HepG2 (cell line): ENCODE measurements at regions not wholly inside any gene's neighbourhood (a gene's known extent, or its start where the extent isn't known, plus 50 kb on each side); places are given as distances from the start of the nearest gene placed in this dataset.

Experiments used
- ATAC-seq: fragments of 200-7000 bp; cut with Tn5 transposase; 3 replicates; pipeline ENCODE4 v1.9.1; 2020; ENCODE audit warnings: mild to moderate bottlenecking, moderate library complexity
- BruUV-seq: library from RNA; stranded (reverse); fragments of 400-500 nt; replicated peaks from 2 replicates; lab custom pipeline; 2021; lab: Mats Ljungman, UMichigan
- CTCF ChIA-PET: fragments of 300-600 bp; formaldehyde crosslinking; extraction: SDS; loops from one replicate; lab custom pipeline; 2021; ENCODE audit warnings: low total read pairs, inconsistent platforms, low intra/inter-chr PET ratio; lab: Yijun Ruan, JAX
- POLR2A ChIA-PET: fragments of 350-600 bp; sonication (Branson Sonifier 250); formaldehyde crosslinking; loops from one replicate; lab custom pipeline; 2020; ENCODE audit warnings: antibody characterized with exemption, inconsistent platforms; lab: Yijun Ruan, JAX
- DNase-seq: peaks from one replicate; pipeline ENCODE4 v3.0.0-alpha.2; 2015; ENCODE audit warnings: low spot score
- FAIRE-seq: peaks from 3 replicates; lab custom pipeline; 2011; peaks lifted over from hg19 to GRCh38; lab: Jason Lieb, UNC
- H2AFZ ChIP-seq: one replicate; pipeline ENCODE4 v1.6.1; 2011; ENCODE audit warnings: low read length, inconsistent platforms
- H3K27ac ChIP-seq: fragments of 300-600 bp; 3 replicates; pipeline ENCODE4 v1.8.0; 2011; ENCODE audit warnings: mixed run types, mild to moderate bottlenecking, mixed read lengths, low read length, inconsistent platforms; ENCODE audit not compliant: insufficient read depth; ENCODE audit errors: extremely low read length
- H3K27me3 ChIP-seq, 2 experiments: fragments of 200-600 bp in 1 of 2; 2 replicates in 1 of 2; 3 replicates in 1 of 2; pipeline versions ENCODE4 v1.6.0 to v1.8.0; 2011; ENCODE audit warnings: low read length in 2 of 2, mild to moderate bottlenecking in 2 of 2, moderate library complexity in 2 of 2, inconsistent platforms in 1 of 2; ENCODE audit not compliant: insufficient read depth in 2 of 2, control insufficient read depth in 1 of 2
- H3K36me3 ChIP-seq, 2 experiments: fragments of 200-600 bp in 1 of 2; replicated peaks in 1 of 2; 2 replicates in 1 of 2; 3 replicates in 1 of 2; pipeline versions ENCODE4 v1.5.1 to v1.8.0; 2011; ENCODE audit warnings: low read length in 2 of 2, inconsistent platforms in 1 of 2; ENCODE audit not compliant: insufficient read depth in 2 of 2, control insufficient read depth in 1 of 2
- H3K4me1 ChIP-seq: 2 replicates; pipeline ENCODE4 v1.5.1; 2012; ENCODE audit warnings: low read length, inconsistent platforms; ENCODE audit not compliant: insufficient read depth
- H3K4me2 ChIP-seq: 2 replicates; pipeline ENCODE4 v1.6.0; 2011; ENCODE audit warnings: low read depth, low read length, inconsistent platforms
- H3K4me3 ChIP-seq, 3 experiments: fragments of 200-600 bp in 1 of 3; sonication (generic), shearing (Covaris generic) in 1 of 3; replicated peaks in 1 of 3; 2 replicates each; pipeline ENCODE4 v1.5.1; 2011 to 2016; ENCODE audit warnings: low read length in 3 of 3, inconsistent platforms in 2 of 3, low read depth in 2 of 3, mild to moderate bottlenecking in 2 of 3, control low read depth in 1 of 3, mixed read lengths in 1 of 3; ENCODE audit not compliant: insufficient read depth in 1 of 3
- H3K79me2 ChIP-seq: one replicate; pipeline ENCODE4 v1.6.1; 2011; ENCODE audit warnings: low read length, inconsistent platforms; ENCODE audit not compliant: insufficient read depth
- H3K9ac ChIP-seq: 2 replicates; pipeline ENCODE4 v1.6.0; 2011; ENCODE audit warnings: mild to moderate bottlenecking, low read depth, low read length, inconsistent platforms; ENCODE audit not compliant: insufficient read depth
- H3K9me3 ChIP-seq: 2 replicates; pipeline ENCODE4 v1.5.1; 2012; ENCODE audit warnings: mild to moderate bottlenecking, low read length
- H4K20me1 ChIP-seq: 2 replicates; pipeline ENCODE4 v1.6.0; 2011; ENCODE audit warnings: inconsistent platforms, mild to moderate bottlenecking, low read length, moderate library complexity; ENCODE audit not compliant: insufficient read depth
- FLYWCH1 ChIP-seq: sonication (generic); formaldehyde crosslinking; IDR thresholded peaks from 2 replicates; pipeline ENCODE4 v1.8.1; 2023; ENCODE audit warnings: mild to moderate bottlenecking, missing genetic modification reagents
- HHEX ChIP-seq: IDR thresholded peaks from 2 replicates; pipeline ENCODE4 v1.6.1; 2016; ENCODE audit warnings: control low read depth
- MTF1 ChIP-seq: sonication (generic); formaldehyde crosslinking; IDR thresholded peaks from 2 replicates; pipeline ENCODE4 v1.5.0; 2020; ENCODE audit warnings: missing genetic modification reagents
- THAP11 ChIP-seq: IDR thresholded peaks from 2 replicates; pipeline ENCODE4 v1.6.1; 2016; ENCODE audit warnings: missing biosample characterization, missing genetic modification reagents
- ZC3H13 ChIP-seq: sonication (generic); formaldehyde crosslinking; IDR thresholded peaks from 2 replicates; pipeline ENCODE4 v1.8.1; 2023; ENCODE audit warnings: mild to moderate bottlenecking, missing genetic modification reagents, moderate library complexity
- ZNF296 ChIP-seq: sonication (generic); formaldehyde crosslinking; conservative IDR thresholded peaks from 2 replicates; pipeline ENCODE4 v1.5.0; 2020; ENCODE audit warnings: mild to moderate bottlenecking, missing genetic modification reagents
- ZNF839 ChIP-seq: sonication (generic); formaldehyde crosslinking; IDR thresholded peaks from 2 replicates; pipeline ENCODE4 v1.4.0; 2020; ENCODE audit warnings: missing genetic modification reagents, mild to moderate bottlenecking, borderline replicate concordance
- WGBS: methylation state at CpG from one replicate; pipeline ENCODE4 v1.1.6; 2017; ENCODE audit warnings: low lambda C conversion rate; 5-methylcytosine and 5-hydroxymethylcytosine counted together
- in situ Hi-C: cut with HindIII; loops from 2 replicates; pipeline ENCODE4 v1.10.0; 2017; ENCODE audit warnings: low pct_unique_long_range_greater_than_20kb; ENCODE audit not compliant: extremely low pct_ligation_motif_present
- intact Hi-C: fragments of 100-400 bp; cut with micrococcal nuclease; formaldehyde crosslinking; loops from one replicate; pipeline ENCODE4 v1.10.0; 2022; ENCODE audit not compliant: unreplicated experiment
- TF ChIP-seq, protein P1 (sequence below): sonication (generic); formaldehyde crosslinking; IDR thresholded peaks from 2 replicates; pipeline ENCODE4 v1.4.0; 2020; ENCODE audit warnings: mild to moderate bottlenecking, missing genetic modification reagents
- TF ChIP-seq, protein P2 (sequence below): IDR thresholded peaks from 2 replicates; pipeline ENCODE4 v1.6.1; 2016; ENCODE audit warnings: missing genetic modification reagents, missing compliant biosample characterization
- TF ChIP-seq, protein P3 (sequence below): sonication (generic); formaldehyde crosslinking; IDR thresholded peaks from 2 replicates; pipeline ENCODE4 v1.9.0; 2022; ENCODE audit warnings: low read depth, missing genetic modification reagents
- TF ChIP-seq, protein P4 (sequence below): sonication (generic); formaldehyde crosslinking; IDR thresholded peaks from 2 replicates; pipeline ENCODE4 v1.4.0; 2020; ENCODE audit warnings: mild to moderate bottlenecking, missing genetic modification reagents
- TF ChIP-seq, protein P5 (sequence below): sonication (generic); formaldehyde crosslinking; IDR thresholded peaks from 2 replicates; pipeline ENCODE4 v1.5.1; 2020; ENCODE audit warnings: mild to moderate bottlenecking, missing genetic modification reagents, borderline replicate concordance

DNA sequence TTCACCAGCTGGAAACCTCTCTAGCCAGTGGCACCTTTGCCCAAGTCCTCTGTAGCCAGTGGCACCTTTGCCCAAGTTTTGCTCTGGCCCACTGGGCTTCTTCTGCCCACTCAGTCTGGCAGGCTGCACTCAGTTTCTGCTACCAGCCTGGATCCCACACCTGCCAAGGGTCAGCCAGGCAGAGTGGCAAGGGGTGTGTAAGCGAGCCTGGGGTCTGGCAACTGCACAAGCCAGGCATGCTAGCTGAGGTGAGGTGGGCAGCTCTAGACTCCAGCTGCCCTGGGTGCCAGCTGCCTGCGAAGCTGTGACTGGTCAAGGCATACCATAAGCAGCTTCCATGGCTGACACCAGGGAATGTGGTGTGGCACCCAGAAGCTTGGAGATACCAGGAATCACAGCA lies 233.1 kb upstream of the DKK2 start:
- FAIRE-seq = no peak
- POLR2A ChIA-PET = no interaction called here
- 0% methylated on average over 1 of the region's 2 CpGs for WGBS
- Histone ChIP-seq H3K79me2 (no peaks in the 10 kb centered on the region), H3K4me2 (no peak overlapping the region), H3K27ac (no peak overlapping the region), H3K4me1 (no peaks in the 10 kb centered on the region), H3K9me3 (no peaks in the 10 kb centered on the region), H3K27me3 (no peaks in the 10 kb centered on the region)
- no TSS peak for BruUV-seq
- CTCF ChIA-PET = no interaction called here
- TF ChIP-seq ZNF296 (CRISPR knock-in tag) = no peak
- no peak for TF ChIP-seq HHEX (CRISPR knock-in tag)
- no peak for TF ChIP-seq MTF1 (CRISPR knock-in tag)
- TF ChIP-seq, protein P1, sequence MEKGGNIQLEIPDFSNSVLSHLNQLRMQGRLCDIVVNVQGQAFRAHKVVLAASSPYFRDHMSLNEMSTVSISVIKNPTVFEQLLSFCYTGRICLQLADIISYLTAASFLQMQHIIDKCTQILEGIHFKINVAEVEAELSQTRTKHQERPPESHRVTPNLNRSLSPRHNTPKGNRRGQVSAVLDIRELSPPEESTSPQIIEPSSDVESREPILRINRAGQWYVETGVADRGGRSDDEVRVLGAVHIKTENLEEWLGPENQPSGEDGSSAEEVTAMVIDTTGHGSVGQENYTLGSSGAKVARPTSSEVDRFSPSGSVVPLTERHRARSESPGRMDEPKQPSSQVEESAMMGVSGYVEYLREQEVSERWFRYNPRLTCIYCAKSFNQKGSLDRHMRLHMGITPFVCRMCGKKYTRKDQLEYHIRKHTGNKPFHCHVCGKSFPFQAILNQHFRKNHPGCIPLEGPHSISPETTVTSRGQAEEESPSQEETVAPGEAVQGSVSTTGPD (CRISPR knock-in tag) = no peak
- TF ChIP-seq FLYWCH1 (CRISPR knock-in tag) = no peak
- TF ChIP-seq, protein P2, sequence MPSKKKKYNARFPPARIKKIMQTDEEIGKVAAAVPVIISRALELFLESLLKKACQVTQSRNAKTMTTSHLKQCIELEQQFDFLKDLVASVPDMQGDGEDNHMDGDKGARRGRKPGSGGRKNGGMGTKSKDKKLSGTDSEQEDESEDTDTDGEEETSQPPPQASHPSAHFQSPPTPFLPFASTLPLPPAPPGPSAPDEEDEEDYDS (CRISPR knock-in tag) = no peak
- TF ChIP-seq ZC3H13 (CRISPR knock-in tag) = no peak
- TF ChIP-seq THAP11 (CRISPR knock-in tag) = no peak
- TF ChIP-seq, all 625 proteins: peak for 0
- DNase-seq (no peak), ATAC-seq (no peak)
- in situ Hi-C loops = no loop called here
- Histone ChIP-seq H4K20me1 (no peaks in the 10 kb centered on the region), H2AFZ (no peak overlapping the region), H3K9ac (no peak overlapping the region), H3K36me3 (no peaks in the 10 kb centered on the region), H3K4me3 (no peak overlapping the region)
- intact Hi-C loops = no loop called here

DNA sequence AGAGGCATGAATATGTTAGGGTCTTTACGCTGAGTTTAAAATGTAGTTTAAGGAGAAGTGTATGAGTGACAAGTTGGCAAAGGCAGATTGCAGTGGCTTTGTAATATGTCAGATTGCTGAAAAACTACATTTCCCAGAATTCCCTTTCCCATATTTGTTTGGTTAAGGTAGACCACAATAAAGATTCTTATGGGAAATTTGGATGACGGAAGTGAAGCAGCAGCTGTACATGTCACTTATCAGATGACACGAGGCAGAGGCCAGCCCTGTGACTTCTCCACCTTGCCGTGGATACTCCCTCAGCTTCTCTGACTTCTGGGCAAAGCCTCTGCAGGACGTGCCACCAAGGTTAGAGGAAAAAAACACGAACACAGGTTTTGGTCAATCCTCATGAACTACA lies 229.7 kb upstream of the DKK2 start:
- no peak overlapping the region for H3K27ac ChIP-seq
- no peak overlapping the region for H3K9ac ChIP-seq
- intact Hi-C loops = no loop called here
- WGBS = 12% methylated on average over 6 of the region's 6 CpGs
- H3K9me3 ChIP-seq = no peaks in the 10 kb centered on the region
- ChIA-PET CTCF (no interaction called here), POLR2A (no interaction called here)
- in situ Hi-C loops = no loop called here
- no peak for FAIRE-seq
- no peaks in the 10 kb centered on the region for H4K20me1 ChIP-seq
- no peak overlapping the region for H3K4me3 ChIP-seq
- H3K36me3 ChIP-seq = no peaks in the 10 kb centered on the region
- no TSS peak for BruUV-seq
- no peak overlapping the region for H3K4me2 ChIP-seq
- H3K79me2 ChIP-seq = no peaks in the 10 kb centered on the region
- no peaks in the 10 kb centered on the region for H3K27me3 ChIP-seq
- H3K4me1 ChIP-seq = no peaks in the 10 kb centered on the region
- DNase-seq = no peak
- ATAC-seq = no peak
- H2AFZ ChIP-seq = no peak overlapping the region
- TF ChIP-seq, protein P3, sequence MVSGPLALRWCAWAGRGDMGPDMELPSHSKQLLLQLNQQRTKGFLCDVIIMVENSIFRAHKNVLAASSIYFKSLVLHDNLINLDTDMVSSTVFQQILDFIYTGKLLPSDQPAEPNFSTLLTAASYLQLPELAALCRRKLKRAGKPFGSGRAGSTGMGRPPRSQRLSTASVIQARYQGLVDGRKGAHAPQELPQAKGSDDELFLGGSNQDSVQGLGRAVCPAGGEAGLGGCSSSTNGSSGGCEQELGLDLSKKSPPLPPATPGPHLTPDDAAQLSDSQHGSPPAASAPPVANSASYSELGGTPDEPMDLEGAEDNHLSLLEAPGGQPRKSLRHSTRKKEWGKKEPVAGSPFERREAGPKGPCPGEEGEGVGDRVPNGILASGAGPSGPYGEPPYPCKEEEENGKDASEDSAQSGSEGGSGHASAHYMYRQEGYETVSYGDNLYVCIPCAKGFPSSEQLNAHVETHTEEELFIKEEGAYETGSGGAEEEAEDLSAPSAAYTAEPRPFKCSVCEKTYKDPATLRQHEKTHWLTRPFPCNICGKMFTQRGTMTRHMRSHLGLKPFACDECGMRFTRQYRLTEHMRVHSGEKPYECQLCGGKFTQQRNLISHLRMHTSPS = no peak
- TF ChIP-seq, protein P4, sequence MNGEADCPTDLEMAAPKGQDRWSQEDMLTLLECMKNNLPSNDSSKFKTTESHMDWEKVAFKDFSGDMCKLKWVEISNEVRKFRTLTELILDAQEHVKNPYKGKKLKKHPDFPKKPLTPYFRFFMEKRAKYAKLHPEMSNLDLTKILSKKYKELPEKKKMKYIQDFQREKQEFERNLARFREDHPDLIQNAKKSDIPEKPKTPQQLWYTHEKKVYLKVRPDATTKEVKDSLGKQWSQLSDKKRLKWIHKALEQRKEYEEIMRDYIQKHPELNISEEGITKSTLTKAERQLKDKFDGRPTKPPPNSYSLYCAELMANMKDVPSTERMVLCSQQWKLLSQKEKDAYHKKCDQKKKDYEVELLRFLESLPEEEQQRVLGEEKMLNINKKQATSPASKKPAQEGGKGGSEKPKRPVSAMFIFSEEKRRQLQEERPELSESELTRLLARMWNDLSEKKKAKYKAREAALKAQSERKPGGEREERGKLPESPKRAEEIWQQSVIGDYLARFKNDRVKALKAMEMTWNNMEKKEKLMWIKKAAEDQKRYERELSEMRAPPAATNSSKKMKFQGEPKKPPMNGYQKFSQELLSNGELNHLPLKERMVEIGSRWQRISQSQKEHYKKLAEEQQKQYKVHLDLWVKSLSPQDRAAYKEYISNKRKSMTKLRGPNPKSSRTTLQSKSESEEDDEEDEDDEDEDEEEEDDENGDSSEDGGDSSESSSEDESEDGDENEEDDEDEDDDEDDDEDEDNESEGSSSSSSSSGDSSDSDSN (CRISPR knock-in tag) = no peak
- TF ChIP-seq, protein P5, sequence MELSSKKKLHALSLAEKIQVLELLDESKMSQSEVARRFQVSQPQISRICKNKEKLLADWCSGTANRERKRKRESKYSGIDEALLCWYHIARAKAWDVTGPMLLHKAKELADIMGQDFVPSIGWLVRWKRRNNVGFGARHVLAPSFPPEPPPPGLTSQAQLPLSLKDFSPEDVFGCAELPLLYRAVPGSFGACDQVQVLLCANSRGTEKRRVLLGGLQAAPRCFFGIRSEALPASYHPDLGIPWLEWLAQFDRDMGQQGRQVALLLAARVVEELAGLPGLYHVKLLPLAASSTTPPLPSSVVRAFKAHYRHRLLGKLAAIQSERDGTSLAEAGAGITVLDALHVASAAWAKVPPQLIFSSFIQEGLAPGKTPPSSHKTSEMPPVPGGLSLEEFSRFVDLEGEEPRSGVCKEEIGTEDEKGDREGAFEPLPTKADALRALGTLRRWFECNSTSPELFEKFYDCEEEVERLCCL (CRISPR knock-in tag) = no peak
- TF ChIP-seq ZNF839 = no peak
